Breast epithelium (tissue), 4 donors: ENCODE measurements at regions not wholly inside any gene's neighbourhood (a gene's known extent, or its start where the extent isn't known, plus 50 kb on each side); places are given as distances from the start of the nearest gene placed in this dataset.
"Not testable (repeated sequence)": the region's sequence is repeated elsewhere in the genome, so short reads cannot be mapped to it uniquely, and the experiment has no call there.

ENCODE experiments used
- DNase-seq, 2 donors: peaks; one replicate each; pipeline ENCODE4 v3.0.0-alpha.2; 2019; ENCODE audit warnings: low spot score in 2 of 2
- H3K27ac ChIP-seq, 2 donors: fragments of 200-600 bp; sonication (generic) in 1 of 2; one replicate each; pipeline ENCODE4 v1.5.1; 2016 to 2019; ENCODE audit warnings: mild to moderate bottlenecking in 1 of 2
- H3K27me3 ChIP-seq, 2 donors: fragments of 200-600 bp; sonication (generic) in 1 of 2; one replicate each; pipeline versions ENCODE4 v1.5.1 to v1.6.0; 2017 to 2019; ENCODE audit warnings: control low read depth in 1 of 2, mild to moderate bottlenecking in 1 of 2
- H3K36me3 ChIP-seq: fragments of 200-600 bp; one replicate; pipeline ENCODE4 v1.5.1; 2019
- H3K4me1 ChIP-seq, 2 donors: fragments of 200-600 bp; sonication (generic); one replicate each; pipeline ENCODE4 v1.5.1; 2016 to 2019; ENCODE audit warnings: control low read depth in 1 of 2
- H3K4me3 ChIP-seq, 3 donors: fragments of 200-600 bp; sonication (generic); 1 replicate in 2 of 3; 2 replicates in 1 of 3; pipeline ENCODE4 v1.5.1; 2016 to 2019; ENCODE audit warnings: mild to moderate bottlenecking in 3 of 3, moderate library complexity in 2 of 3
- H3K9me3 ChIP-seq, 2 donors: fragments of 200-600 bp; sonication (generic) in 1 of 2; one replicate each; pipeline ENCODE4 v1.5.1; 2016 to 2019; ENCODE audit warnings: control low read depth in 1 of 2
- CTCF ChIP-seq, 3 donors: fragments of 450-650 bp; IDR thresholded peaks; one replicate each; pipeline ENCODE4 v1.5.1; 2016 to 2017; ENCODE audit warnings: antibody characterized with exemption in 3 of 3, mild to moderate bottlenecking in 3 of 3, moderate library complexity in 3 of 3
- POLR2A ChIP-seq: fragments of 450-650 bp; IDR thresholded peaks from one replicate; pipeline ENCODE4 v1.6.1; 2016; ENCODE audit warnings: antibody characterized with exemption, mild to moderate bottlenecking, moderate library complexity
- POLR2AphosphoS5 ChIP-seq, 3 donors: sonication (generic); formaldehyde crosslinking; IDR thresholded peaks; one replicate each; pipeline ENCODE4 v1.6.1; 2017; ENCODE audit warnings: antibody characterized with exemption in 3 of 3
- intact Hi-C: fragments of 100-400 bp; cut with DNase I; formaldehyde crosslinking; loops from one replicate; pipeline ENCODE4 v1.15.1; 2023; ENCODE audit warnings: low total_unique reads

DNA sequence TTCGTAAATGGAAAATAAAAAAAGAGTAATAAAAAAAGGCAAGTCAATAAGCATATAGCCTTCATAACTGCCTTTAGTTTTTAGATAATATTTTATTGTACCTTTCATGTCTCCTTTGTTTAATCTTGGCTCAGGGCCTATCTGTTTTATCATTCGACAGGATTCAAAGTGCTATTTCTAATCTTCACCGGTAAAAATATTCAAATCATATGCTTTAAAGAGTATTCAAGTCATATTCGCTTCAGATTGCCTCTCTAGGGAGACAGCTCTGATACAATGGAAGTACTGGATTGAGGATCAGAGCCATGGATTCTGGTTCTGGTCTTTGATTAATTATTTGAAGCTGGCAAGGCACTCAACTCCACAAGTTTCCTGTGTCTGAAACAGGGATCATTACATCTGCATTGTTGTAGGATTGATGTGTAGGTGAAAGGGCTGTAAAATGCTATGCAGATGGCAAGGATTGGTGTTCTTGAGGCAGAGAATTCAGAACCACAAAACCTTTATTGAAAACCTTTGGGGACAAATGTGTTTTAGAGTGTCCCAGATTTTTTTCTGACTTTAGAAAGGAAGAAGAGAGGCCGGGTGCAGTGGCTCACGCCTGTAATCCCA lies 84.3 kb upstream of the RAPH1 start:
- Histone ChIP-seq H3K4me1 (no peaks in the 10 kb centered on the region), H3K9me3 (no peaks in the 10 kb centered on the region), H3K4me3 (no peak overlapping the region), H3K27me3 (no peaks in the 10 kb centered on the region), H3K36me3 (no peaks in the 10 kb centered on the region), H3K27ac (no peak overlapping the region)
- DNase-seq: no peak
- intact Hi-C loops: no loop called here
- TF ChIP-seq POLR2A: no peak
- TF ChIP-seq POLR2AphosphoS5 (IDR thresholded peaks at IDR 0.05): no peak
- no peak for TF ChIP-seq CTCF (IDR thresholded peaks at IDR 0.05)

GRCh38 chr2:203621981-203622515 lies 84.4 kb upstream of the CD28 start:
- Histone ChIP-seq H3K9me3 (no peaks in the 10 kb centered on the region), H3K4me1 (peaks cover 0 to 1% of the 10 kb centered on the region in 2 donors), H3K4me3 (no peak overlapping the region), H3K36me3 (no peaks in the 10 kb centered on the region), H3K27ac (no peak overlapping the region), H3K27me3 (no peaks in the 10 kb centered on the region)
- intact Hi-C loops: no loop called here
- TF ChIP-seq POLR2AphosphoS5 (IDR thresholded peaks at IDR 0.05): no peak
- TF ChIP-seq CTCF (IDR thresholded peaks at IDR 0.05): no peak
- no peak for DNase-seq

- Histone ChIP-seq H3K4me1 (peaks cover 0 to 5% of the 10 kb centered on the region in 2 donors), H3K27ac (no peak overlapping the region), H3K4me3 (no peak overlapping the region), H3K9me3 (no peaks in the 10 kb centered on the region), H3K36me3 (no peaks in the 10 kb centered on the region), H3K27me3 (no peaks in the 10 kb centered on the region)
- intact Hi-C loops: no loop called here
- TF ChIP-seq CTCF (IDR thresholded peaks at IDR 0.05): no peak
- TF ChIP-seq POLR2A: no peak
- no peak for TF ChIP-seq POLR2AphosphoS5 (IDR thresholded peaks at IDR 0.05)
- no peak for DNase-seq
Observed at GRCh38 chr2:203623096-203623495, 83.3 kb upstream of the CD28 start.

DNA sequence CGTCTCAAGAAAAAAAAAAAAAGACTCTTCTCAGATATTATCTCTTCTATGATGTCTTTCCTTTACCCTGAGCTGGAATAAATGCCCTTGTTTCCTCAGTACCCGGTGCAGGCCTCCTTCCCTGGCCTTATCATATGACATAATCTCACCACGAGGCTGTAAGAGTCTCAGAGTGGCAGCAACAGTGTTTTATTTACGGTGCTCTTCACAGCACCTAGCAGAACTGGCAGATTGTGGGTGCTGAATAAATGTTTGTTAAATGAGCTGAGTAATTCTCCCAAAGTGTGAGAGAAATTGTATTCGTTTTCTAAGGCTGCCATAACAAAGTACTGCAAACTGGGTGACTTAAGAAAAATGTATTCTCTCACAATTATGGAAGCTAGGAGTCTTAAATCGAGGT lies 82.8 kb upstream of the CD28 start:
- no peaks in the 10 kb centered on the region for H3K36me3 ChIP-seq
- H3K4me1 ChIP-seq: peaks cover 0 to 5% of the 10 kb centered on the region in 2 donors
- H3K27me3 ChIP-seq: no peaks in the 10 kb centered on the region
- H3K27ac ChIP-seq: no peak overlapping the region
- no peak for TF ChIP-seq CTCF (IDR thresholded peaks at IDR 0.05)
- no peak for TF ChIP-seq POLR2A
- TF ChIP-seq POLR2AphosphoS5 (IDR thresholded peaks at IDR 0.05): no peak
- no peak overlapping the region for H3K4me3 ChIP-seq
- intact Hi-C loops: no loop called here
- no peak for DNase-seq
- H3K9me3 ChIP-seq: no peaks in the 10 kb centered on the region

GRCh38 chr2:203625701-203626100 lies 80.7 kb upstream of the CD28 start:
- no peak for DNase-seq
- intact Hi-C loops: no loop called here
- Histone ChIP-seq H3K4me3 (no peak overlapping the region), H3K27ac (peak overlapping the region in 1 of 2 donors; percentile 26), H3K9me3 (no peaks in the 10 kb centered on the region), H3K27me3 (no peaks in the 10 kb centered on the region), H3K4me1 (peaks cover 0 to 5% of the 10 kb centered on the region in 2 donors), H3K36me3 (no peaks in the 10 kb centered on the region)
- no peak for TF ChIP-seq CTCF (IDR thresholded peaks at IDR 0.05)
- TF ChIP-seq POLR2A: no peak
- TF ChIP-seq POLR2AphosphoS5 (IDR thresholded peaks at IDR 0.05): no peak

- H3K4me1 ChIP-seq, DNase-seq, intact Hi-C loops, H3K9me3 ChIP-seq, H3K36me3 ChIP-seq, H3K4me3 ChIP-seq, H3K27me3 ChIP-seq: not testable (repeated sequence)
- H3K27ac ChIP-seq: peak overlapping the region; percentile 26 to 71
Observed at GRCh38 chr2:203626247-203626646, 80.2 kb upstream of the CD28 start.
